ENCODE measurements at regions not wholly inside any gene's neighbourhood (a gene's known extent, or its start where the extent isn't known, plus 50 kb on each side); places are given as distances from the start of the nearest gene placed in this dataset.
"Not testable (repeated sequence)": the region's sequence is repeated elsewhere in the genome, so short reads cannot be mapped to it uniquely, and the experiment has no call there.

DNA sequence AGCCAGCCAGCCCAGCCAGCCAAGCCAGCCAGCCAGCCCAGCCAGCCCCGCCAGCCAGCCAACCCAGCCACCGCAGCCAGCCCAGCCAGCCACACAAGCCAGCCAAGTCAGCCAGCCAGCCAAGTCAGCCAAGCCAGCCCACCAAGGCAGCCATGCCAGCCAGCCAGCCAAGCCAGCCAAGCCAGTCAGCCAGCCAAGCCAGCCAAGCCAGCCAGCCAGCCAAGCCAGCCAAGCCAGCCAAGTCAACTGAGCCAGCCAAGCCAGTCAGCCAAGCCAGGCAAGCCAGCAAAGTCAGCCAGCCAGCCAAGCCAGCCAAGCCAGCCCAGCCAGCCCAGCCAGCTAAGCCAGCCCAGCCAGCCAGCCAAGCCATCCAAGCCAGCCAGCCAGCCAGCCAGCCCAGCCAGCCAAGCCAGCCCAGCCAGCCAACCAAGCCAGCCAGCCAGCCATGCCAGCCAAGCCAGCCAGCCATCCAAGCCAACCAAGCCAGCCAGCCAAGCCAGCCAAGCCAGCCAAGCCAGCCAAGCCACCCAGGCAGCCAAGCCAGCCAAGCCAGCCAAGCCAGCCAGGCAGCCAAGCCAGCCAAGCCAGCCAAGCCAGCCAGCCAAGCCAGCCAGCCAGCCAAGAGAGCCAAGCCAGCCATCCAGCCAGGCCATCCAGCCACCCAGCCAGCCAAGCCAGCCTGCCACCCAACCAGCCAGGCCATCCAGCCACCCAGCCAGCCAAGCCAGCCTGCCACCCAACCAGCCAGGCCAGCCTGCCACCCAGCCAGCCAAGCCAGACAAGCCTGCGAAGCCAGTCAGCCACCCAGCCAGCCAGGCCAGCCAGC, 329.9 kb upstream of the PLGLB2 start:
- not testable (repeated sequence) for DNase-seq (ENCODE audit: extremely low read depth in 1 of 11, low read depth in 9 of 11, low spot score in 4 of 11)

DNA sequence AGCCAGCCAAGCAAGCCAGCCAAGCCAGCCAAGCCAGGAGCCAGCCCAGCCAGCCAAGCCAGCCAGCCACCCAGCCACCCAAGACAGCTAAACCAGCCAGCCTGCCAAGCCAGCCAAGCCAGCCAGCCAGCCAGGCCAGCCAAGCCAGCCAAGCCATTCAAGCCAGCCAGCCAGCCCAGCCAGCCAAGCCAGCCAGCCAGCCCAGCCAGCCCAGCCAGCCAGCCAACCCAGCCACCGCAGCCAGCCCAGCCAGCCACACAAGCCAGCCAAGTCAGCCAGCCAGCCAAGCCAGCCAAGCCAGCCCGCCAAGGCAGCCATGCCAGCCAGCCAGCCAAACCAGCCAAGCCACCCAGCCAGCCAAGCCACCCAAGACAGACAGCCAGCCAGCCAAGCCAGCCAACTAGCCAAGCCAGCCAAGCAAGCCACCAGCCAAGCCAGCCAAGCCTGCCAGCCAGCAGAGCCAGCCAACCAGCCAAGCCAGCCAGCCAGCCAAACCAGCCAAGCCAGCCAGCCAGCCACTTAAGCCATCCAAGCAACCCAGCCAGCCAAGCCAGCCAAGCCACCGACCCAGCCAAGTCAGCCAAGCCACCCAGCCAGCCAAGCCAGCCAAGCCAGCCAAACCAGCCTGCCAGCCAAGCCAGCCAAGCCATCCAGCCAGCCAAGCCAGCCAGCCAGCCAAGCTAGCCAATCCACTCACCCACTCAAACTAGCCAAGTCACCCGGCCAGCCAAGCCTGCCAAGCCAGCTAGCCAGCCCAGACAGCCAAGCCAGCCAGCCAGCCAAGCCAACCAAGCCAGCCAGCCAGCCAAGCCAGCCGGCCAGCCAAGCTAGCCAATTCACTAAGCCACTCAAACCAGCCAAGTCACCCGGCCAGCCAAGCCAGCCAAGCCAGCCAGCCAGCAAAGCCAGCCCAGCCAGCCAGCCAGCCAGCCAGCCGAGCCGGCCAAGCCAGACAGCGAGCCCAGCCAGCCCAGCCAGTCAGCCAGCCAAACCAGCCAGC, 328.8 kb upstream of the PLGLB2 start:
- not testable (repeated sequence) for DNase-seq (ENCODE audit: extremely low read depth in 1 of 11, low read depth in 9 of 11, low spot score in 4 of 11)

DNA sequence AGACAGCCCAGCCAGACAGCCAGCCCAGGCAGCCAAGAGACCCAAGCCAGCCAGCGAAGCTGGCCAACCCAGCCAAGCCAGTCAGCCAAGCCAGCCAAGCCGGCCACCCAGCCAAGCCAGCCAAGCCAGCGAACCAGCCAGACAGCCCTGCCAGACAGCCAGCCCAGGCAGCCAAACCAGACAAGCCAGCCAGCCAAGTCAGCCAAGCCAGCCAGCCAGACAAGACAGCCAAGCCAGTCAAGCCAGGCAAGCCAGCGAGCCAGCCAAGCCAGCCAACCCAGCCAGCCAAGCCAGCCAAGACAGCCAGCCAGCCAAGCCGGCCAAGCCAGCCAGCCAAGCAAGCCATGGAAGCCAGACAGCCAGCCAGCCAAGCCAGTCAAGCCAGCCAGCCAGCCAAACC, 327.9 kb upstream of the PLGLB2 start:
- not testable (repeated sequence) for DNase-seq (ENCODE audit: extremely low read depth in 1 of 11, low read depth in 9 of 11, low spot score in 4 of 11)

DNA sequence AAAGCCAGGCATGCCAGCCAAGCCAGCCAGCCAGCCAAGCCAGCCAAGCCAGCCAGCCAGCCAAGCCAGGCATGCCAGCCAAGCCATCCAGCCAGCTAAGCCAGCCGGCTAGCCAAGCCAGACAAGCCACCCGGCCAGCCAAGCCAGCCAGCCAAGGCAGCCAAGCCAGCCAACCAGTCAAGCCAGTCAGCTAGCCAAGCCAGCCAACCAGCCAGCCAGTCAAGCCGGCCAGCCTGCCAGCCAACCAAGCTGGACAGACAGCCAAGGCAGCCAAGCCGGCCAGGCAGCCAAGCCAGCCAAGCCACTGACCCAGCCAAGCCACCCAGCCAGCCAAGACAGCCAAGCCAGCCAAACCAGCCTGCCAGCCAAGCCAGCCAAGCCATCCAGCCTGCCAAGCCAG, 326.9 kb upstream of the PLGLB2 start:
- DNase-seq (ENCODE audit: extremely low read depth in 1 of 11, low read depth in 9 of 11, low spot score in 4 of 11), result not testable (repeated sequence)

DNA sequence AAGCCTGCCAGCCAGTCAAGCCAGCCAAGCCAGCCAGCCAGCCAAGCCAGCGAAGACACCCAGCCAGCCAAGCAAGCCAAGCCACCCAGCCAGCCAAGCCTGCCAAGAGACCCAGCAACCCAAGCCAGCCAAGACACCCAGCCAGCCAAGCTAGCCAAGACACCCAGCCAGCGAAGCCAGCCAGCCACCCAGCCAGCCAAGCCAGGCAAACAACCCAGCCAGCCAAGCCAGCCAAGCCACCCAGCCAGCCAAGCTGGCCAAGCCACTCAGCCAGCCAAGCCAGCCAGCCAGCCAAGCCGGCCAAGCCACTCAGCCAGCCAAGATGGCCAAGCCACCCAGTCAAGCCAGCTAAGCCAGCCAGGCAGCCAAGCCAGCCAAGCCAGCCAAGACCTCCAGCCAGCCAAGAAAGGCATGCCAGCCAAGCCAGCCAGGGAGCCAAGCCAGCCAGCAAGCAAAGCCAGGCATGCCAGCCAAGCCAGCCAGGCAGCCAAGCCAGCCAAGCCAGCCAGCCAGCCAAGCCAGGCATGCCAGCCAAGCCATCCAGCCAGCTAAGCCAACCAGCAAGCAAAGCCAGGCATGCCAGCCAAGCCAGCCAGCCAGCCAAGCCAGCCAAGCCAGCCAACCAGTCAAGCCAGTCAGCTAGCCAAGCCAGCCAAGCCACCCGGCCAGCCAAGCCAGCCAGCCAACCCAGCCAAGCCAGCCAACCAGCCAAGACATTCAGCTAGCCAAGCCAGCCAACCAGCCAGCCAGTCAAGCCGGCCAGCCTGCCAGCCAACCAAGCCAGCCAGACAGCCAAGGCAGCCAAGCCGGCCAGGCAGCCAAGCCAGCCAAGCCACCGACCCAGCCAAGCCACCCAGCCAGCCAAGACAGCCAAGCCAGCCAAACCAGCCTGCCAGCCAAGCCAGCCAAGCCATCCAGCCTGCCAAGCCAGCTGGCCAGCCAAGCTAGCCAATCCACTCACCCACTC, 323.8 kb upstream of the PLGLB2 start:
- DNase-seq (ENCODE audit: extremely low read depth in 1 of 11, low read depth in 9 of 11, low spot score in 4 of 11), result not testable (repeated sequence)

DNA sequence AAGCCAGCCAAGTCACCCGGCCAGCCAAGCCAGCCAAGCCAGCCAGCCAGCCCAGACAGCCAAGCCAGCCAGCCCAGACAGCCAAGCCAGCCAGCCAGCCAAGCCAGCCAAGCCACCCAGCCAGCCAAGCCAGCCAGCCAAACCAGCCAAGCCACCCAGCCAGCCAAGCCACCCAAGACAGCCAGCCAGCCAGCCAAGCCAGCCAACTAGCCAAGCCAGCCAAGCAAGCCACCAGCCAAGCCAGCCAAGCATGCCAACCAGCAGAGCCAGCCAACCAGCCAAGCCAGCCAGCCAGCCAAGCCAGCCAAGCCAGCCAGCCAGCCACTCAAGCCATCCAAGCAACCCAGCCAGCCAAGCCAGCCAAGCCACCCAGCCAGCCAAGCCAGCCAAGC, 323.1 kb upstream of the PLGLB2 start:
- DNase-seq (ENCODE audit: extremely low read depth in 1 of 11, low read depth in 9 of 11, low spot score in 4 of 11), result not testable (repeated sequence)

DNA sequence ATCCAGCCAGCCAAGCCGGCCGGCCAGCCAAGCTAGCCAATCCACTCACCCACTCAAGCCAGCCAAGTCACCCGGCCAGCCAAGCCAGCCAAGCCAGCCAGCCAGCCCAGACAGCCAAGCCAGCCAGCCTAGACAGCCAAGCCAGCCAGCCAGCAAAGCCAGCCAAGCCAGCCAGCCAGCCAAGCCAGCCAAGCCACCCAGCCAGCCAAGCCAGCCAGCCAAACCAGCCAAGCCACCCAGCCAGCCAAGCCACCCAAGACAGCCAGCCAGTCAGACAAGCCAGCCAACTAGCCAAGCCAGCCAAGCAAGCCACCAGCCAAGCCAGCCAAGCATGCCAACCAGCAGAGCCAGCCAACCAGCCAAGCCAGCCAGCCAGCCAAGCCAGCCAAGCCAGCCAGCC, 322.7 kb upstream of the PLGLB2 start:
- not testable (repeated sequence) for DNase-seq (ENCODE audit: extremely low read depth in 1 of 11, low read depth in 9 of 11, low spot score in 4 of 11)

DNA sequence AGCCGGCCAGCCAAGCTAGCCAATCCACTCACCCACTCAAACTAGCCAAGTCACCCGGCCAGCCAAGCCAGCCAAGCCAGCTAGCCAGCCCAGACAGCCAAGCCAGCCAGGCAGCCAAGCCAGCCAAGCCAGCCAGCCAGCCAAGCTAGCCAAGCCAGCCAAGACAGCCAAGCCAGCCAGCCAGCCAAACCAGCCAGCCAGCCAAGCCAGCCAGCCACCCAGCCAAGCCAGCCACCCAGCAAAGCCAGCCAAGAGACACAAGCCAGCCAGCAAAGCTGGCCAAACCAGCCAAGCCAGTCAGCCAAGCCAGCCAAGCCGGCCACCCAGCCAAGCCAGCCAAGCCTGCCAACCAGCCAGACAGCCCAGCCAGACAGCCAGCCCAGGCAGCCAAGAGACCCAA, 322.2 kb upstream of the PLGLB2 start:
- not testable (repeated sequence) for DNase-seq (ENCODE audit: extremely low read depth in 1 of 11, low read depth in 9 of 11, low spot score in 4 of 11)

DNA sequence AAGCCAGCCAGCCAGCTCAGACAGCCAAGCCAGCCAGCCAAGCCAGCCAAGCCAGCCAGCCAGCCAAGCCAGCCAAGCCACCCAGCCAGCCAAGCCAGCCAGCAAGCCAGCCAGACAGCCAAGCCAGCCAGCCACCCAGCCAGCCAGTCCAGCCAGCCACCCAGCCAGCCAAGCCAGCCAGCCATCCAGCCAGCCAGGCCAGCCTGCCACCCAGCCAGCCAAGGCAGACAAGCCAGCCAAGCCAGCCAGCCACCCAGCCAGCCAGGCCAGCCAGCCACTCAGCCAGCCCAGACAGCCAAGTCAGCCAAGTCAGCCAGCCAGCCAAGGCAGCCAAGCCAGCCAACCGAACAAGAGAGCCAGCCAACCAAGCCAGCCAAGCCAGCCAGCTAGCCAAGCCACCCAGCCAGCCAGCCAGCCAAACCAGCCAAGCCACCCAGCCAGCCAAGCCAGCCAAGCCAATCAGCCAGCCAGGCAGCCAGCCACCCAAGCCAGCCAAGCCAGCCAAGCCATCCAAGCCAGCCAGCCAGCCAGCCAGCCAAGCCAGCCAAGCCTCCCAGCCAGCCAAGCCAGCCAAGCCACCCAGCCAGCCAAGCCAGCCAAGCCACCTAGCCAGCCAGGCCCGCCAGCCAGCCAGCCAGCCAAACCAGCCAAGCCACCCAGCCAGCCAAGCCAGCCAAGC, 319.3 kb upstream of the PLGLB2 start:
- not testable (repeated sequence) for DNase-seq (ENCODE audit: extremely low read depth in 1 of 11, low read depth in 9 of 11, low spot score in 4 of 11)

DNA sequence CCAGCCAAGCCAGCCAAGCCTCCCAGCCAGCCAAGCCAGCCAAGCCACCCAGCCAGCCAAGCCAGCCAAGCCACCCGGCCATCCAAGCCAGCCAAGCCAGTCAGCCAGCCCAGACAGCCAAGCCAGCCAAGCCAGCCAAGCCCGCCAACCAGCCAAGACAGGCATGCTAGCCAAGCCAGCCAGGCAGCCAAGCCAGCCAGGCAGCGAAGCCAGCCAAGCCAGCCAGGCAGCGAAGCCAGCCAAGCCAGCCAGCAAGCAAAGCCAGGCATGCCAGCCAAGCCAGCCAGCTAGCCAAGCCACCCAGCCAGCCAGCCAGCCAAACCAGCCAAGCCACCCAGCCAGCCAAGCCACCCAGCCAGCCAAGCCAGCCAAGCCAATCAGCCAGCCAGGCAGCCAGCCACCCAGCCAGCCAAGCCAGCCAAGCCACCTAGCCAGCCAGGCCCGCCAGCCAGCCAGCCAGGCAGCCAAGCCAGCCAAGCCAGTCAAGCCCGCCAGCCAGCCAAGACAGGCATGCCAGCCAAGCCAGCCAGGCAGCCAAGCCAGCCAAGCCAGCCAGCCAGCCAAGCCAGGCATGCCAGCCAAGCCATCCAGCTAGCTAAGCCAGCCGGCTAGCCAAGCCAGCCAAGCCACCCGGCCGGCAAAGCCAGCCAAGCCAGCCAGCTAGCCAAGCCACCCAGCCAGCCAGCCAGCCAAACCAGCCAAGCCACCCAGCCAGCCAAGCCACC, 318.5 kb upstream of the PLGLB2 start:
- DNase-seq (ENCODE audit: extremely low read depth in 1 of 11, low read depth in 9 of 11, low spot score in 4 of 11), result not testable (repeated sequence)

DNA sequence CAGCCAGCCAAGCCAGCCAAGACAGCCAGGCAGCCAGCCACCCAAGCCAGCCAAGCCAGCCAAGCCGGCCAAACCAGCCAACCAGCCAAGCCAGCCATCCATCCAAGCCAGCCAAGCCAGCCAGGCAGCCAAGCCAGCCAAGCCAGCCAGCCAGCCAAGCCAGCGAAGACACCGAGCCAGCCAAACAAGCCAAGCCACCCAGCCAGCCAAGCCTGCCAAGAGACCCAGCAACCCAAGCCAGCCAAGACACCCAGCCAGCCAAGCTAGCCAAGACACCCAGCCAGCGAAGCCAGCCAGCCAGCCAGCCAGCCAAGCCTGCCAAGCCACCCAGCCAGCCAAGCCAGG, 318.0 kb upstream of the PLGLB2 start:
- not testable (repeated sequence) for DNase-seq (ENCODE audit: extremely low read depth in 1 of 11, low read depth in 9 of 11, low spot score in 4 of 11)

DNA sequence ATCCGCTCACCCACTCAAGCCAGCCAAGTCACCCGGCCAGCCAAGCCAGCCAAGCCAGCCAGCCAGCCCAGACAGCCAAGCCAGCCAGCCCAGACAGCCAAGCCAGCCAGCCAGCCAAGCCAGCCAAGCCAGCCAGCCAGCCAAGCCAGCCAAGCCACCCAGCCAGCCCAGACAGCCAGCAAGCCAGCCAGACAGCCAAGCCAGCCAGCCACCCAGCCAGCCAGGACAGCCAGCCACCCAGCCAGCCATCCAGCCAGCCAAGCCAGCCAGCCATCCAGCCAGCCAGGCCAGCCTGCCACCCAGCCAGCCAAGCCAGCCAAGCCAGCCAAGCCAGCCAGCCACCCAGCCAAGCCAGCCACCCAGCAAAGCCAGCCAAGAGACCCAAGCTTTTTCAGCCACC, 316.8 kb upstream of the PLGLB2 start:
- DNase-seq (ENCODE audit: extremely low read depth in 1 of 11, low read depth in 9 of 11, low spot score in 4 of 11), result not testable (repeated sequence)

DNA sequence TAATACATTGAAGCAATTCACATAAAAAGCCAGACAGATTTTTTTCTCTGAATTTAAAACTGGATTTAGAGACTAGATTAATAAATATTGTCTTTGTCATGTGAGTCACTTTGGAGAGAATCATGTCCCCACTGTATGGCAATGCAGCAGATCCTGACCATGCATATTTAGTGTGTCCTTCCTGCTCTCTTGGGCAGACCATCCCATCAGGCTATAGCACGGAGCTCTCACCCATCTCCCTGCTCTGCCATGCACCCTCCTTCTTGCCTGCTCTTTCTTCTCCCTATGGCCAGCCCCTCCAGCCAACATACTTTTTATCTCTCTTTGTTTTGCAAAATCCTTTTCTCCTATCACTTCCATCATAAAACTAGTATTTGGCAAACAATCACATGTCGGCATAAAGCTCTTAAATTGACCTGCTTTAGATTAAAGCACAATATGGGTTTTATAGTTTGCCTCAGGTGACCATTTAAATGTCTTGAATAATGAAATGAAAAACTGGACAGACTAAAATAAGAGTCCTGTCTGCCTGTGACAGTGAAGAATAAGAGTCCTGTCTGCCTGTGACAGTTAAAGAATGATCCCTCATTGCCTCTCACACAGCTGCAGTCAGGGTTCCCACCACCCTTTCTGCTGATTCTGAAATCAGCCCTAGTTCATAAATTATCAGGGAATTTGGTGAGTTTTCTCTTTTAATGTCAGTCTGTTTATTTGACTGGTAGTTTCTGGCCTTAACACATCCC, 315.0 kb upstream of the PLGLB2 start:
- DNase-seq (ENCODE audit: extremely low read depth in 1 of 11, low read depth in 9 of 11, low spot score in 4 of 11), result not testable (repeated sequence)

DNA sequence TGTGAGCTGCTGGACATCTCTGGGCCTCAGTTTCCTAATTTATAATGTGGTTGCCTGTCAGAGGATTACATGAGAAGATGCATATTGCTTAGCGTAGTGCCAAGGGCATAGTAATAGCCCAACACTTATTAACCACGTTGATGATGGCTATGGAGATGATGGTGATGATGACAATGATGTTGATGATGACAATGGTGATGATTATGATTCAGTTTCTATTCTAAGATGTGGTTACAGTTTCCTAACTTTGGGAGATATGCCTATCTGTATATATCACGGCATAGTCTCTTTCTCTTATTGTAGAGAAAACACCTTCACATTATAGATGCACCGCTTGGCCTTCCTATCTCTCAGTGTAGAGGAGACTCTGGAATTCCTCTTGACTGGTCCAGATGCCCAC, 311.9 kb upstream of the PLGLB2 start:
- not testable (repeated sequence) for DNase-seq (ENCODE audit: extremely low read depth in 1 of 11, low read depth in 9 of 11, low spot score in 4 of 11)

DNA sequence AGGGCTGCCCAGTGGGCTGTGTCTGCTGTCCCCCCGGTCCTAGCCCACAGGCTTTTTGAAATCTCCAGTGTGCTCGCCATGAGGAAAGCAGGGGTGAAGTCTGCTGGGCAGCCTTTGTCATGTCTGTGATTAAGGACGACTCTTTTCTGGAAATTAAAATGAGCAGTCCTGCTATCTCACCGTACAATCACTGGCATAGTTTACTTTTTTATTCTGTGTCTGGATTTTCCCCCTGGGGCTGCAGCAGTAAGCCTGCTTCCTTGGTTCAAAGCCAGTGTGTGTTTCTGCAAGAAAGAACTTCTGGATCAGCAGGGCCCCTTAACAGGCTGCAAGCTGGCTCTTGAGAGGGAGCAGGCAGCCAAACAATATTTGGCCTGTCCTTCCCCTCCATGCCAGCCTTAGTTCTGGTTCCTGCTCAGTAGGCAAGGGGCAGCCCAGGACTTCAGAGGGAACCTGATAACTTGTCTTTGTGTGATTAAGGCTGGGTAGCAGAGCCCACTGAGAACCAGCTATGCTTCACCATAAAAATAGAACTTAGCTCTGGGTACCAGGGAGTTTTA, 310.1 kb upstream of the PLGLB2 start:
- DNase-seq (ENCODE audit: extremely low read depth in 1 of 11, low read depth in 9 of 11, low spot score in 4 of 11), result not testable (repeated sequence)

DNA sequence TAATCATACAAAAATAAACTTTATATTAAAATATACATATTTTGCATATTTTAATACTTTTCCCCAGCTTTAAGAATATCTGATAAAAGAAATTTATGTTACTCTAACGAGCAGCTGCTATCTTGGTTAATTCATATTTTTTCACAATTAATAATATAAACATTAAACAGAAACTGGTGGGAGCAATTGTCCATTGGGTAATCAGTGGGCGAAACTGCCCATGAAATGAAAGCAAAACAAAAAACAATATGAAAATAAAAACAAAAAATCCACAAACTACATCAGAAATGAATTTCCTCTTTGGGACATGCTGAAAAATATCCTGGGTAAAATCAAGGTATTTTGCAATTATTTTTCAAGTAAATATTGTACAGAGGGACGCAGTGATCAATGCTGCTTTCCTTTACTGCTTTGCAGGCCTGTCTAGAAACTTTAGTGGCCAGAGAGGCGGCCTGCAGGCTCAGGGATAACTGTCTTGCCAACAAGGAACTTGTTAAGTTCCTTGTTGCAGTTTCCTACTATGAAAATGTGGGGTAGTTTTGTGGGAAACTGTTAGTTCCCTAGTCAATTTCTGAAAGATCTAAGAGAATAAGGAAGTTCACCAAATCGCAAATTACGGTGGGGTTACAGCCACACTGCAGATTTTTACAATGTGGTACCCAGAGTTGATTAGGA, 309.0 kb upstream of the PLGLB2 start:
- DNase-seq (ENCODE audit: extremely low read depth in 1 of 11, low read depth in 9 of 11, low spot score in 4 of 11), result not testable (repeated sequence)
